ENCODE measurements at regions not wholly inside any gene's neighbourhood (a gene's known extent, or its start where the extent isn't known, plus 50 kb on each side); places are given as distances from the start of the nearest gene placed in this dataset.

GRCh38 chr18:23356424-23356823 is 96.7 kb upstream of the RIOK3 start:
- FAIRE-seq (no peak), DNase-seq (ENCODE audit: insufficient read length, low spot score) (no peak)
- no peak for TF ChIP-seq CTCF (IDR thresholded peaks at IDR 0.05; ENCODE audit: insufficient read depth, missing control alignments)

- DNase-seq (ENCODE audit: insufficient read length, low spot score), result no peak
- no peak for FAIRE-seq
- TF ChIP-seq CTCF (IDR thresholded peaks at IDR 0.05; ENCODE audit: insufficient read depth, missing control alignments), result no peak
Observed at GRCh38 chr18:23356915-23357601, 96.0 kb upstream of the RIOK3 start.

- DNase-seq (ENCODE audit: insufficient read length, low spot score), result no peak
- no peak for FAIRE-seq
- TF ChIP-seq CTCF (IDR thresholded peaks at IDR 0.05; ENCODE audit: insufficient read depth, missing control alignments), result no peak
Observed at GRCh38 chr18:23357996-23358594, 95.0 kb upstream of the RIOK3 start.

- no peak for TF ChIP-seq CTCF (IDR thresholded peaks at IDR 0.05; ENCODE audit: insufficient read depth, missing control alignments)
- DNase-seq (ENCODE audit: insufficient read length, low spot score) (no peak), FAIRE-seq (no peak)
Observed at GRCh38 chr18:23359421-23359820, 93.7 kb upstream of the RIOK3 start.

GRCh38 chr18:23363865-23364570 is 89.1 kb upstream of the RIOK3 start:
- DNase-seq (ENCODE audit: insufficient read length, low spot score) (no peak), FAIRE-seq (no peak)
- no peak for TF ChIP-seq CTCF (IDR thresholded peaks at IDR 0.05; ENCODE audit: insufficient read depth, missing control alignments)

GRCh38 chr18:23365602-23366001 is 87.5 kb upstream of the RIOK3 start:
- DNase-seq (ENCODE audit: insufficient read length, low spot score) (no peak), FAIRE-seq (no peak)
- no peak for TF ChIP-seq CTCF (IDR thresholded peaks at IDR 0.05; ENCODE audit: insufficient read depth, missing control alignments)

GRCh38 chr18:23369266-23369665 is 83.8 kb upstream of the RIOK3 start:
- no peak for TF ChIP-seq CTCF (IDR thresholded peaks at IDR 0.05; ENCODE audit: insufficient read depth, missing control alignments)
- FAIRE-seq (no peak), DNase-seq (ENCODE audit: insufficient read length, low spot score) (no peak)
